ENCODE measurements at regions not wholly inside any gene's neighbourhood (a gene's known extent, or its start where the extent isn't known, plus 50 kb on each side); places are given as distances from the start of the nearest gene placed in this dataset.

DNA sequence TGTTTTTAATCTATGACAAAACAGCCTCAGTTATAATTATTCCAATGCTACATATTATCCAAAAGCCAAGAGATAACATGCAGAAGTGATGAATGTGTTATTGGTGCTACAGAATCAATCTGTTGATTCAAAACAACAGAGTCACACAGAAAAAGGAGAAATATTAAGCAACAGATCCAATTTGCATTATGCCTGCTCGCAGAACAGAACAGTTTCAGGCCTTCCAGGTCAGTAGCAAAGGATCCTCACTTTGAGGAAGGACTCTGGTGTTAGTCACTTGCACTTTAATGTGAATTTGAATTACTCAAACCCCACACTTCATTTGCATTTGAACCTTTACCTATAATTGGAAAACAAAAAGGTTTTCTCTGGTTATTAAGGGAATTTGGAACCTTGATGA lies 198.6 kb upstream of the NT5E start:
- Histone ChIP-seq H3K4me3 (no peak overlapping the region), H3K9me3 (no peaks in the 10 kb centered on the region), H3K36me3 (no peaks in the 10 kb centered on the region), H3K27me3 (no peaks in the 10 kb centered on the region), H3K27ac (no peak overlapping the region), H3K4me1 (ENCODE audit: insufficient read depth) (no peaks in the 10 kb centered on the region)
- intact Hi-C loops (cut with DNase I) = no loop called here
- 54 to 64% (median 59%) methylated on average over 1 of the region's 1 CpG for WGBS, 3 donors
- no peak for TF ChIP-seq EP300 (IDR thresholded peaks at IDR 0.05)
- TF ChIP-seq, protein P1, sequence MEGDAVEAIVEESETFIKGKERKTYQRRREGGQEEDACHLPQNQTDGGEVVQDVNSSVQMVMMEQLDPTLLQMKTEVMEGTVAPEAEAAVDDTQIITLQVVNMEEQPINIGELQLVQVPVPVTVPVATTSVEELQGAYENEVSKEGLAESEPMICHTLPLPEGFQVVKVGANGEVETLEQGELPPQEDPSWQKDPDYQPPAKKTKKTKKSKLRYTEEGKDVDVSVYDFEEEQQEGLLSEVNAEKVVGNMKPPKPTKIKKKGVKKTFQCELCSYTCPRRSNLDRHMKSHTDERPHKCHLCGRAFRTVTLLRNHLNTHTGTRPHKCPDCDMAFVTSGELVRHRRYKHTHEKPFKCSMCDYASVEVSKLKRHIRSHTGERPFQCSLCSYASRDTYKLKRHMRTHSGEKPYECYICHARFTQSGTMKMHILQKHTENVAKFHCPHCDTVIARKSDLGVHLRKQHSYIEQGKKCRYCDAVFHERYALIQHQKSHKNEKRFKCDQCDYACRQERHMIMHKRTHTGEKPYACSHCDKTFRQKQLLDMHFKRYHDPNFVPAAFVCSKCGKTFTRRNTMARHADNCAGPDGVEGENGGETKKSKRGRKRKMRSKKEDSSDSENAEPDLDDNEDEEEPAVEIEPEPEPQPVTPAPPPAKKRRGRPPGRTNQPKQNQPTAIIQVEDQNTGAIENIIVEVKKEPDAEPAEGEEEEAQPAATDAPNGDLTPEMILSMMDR (IDR thresholded peaks at IDR 0.05) = no peak
- no peak for TF ChIP-seq POLR2A (IDR thresholded peaks at IDR 0.05)
- DNase-seq = no peak

DNA sequence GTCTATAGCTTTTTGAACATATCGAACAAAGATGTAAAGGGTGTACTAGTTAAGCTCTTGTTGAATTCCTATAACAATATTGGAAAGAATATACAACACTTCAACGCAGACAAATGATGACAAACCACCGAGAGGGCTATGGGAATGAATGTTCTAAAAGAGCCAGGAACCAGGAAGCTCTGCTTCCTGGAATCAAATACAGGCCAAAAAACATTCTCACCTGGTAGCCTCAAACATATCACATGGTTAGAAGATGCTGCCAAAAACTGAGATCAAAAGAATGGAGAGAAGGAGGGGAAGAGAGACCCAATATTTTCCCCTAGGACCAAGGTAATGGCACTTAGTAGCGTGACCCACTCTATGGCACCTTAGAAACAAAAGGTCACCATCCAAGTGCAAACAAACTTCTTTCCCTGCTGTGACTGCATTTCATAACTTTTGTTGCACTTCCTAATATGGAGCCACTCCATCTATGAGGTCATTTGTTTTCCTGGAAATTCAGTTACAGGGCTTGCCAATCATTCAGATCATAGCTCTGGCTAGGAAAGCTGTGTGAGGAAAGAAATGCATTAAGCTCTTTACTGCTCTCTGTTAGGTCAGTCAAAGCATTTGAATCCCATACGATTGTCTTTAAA lies 199.2 kb upstream of the NT5E start:
- H3K27me3 ChIP-seq = no peaks in the 10 kb centered on the region
- intact Hi-C loops (cut with DNase I) = no loop called here
- no peak for TF ChIP-seq EP300 (IDR thresholded peaks at IDR 0.05)
- TF ChIP-seq, protein P1 (IDR thresholded peaks at IDR 0.05) = no peak
- TF ChIP-seq POLR2A (IDR thresholded peaks at IDR 0.05) = no peak
- DNase-seq = no peak
- H3K4me3 ChIP-seq = no peak overlapping the region
- 77 to 78% (median 77%) methylated on average over 5 of the region's 5 CpGs for WGBS, 3 donors
- no peaks in the 10 kb centered on the region for H3K4me1 ChIP-seq (ENCODE audit: insufficient read depth)
- H3K36me3 ChIP-seq = no peaks in the 10 kb centered on the region
- H3K27ac ChIP-seq = no peak overlapping the region
- H3K9me3 ChIP-seq = no peaks in the 10 kb centered on the region

DNA sequence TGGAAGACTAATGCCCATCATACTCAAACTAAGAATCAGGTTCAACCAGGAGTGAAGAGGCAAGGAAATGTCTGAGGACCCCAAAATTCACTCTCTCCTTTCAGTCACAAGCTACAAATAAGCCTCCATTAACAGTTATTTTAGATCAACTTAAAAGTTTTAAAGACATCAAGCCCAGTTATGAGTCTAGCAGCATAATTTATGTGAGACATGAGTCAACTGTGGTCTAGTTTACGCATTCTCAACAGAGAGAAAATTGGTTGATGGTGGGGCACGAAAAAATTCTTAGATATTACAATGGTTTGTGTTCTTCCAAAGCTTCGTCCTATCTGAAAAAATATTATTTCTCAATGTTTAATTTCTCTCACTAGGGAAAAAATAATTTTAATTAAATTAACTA lies 204.9 kb upstream of the NT5E start:
- H3K4me1 ChIP-seq (ENCODE audit: insufficient read depth) = no peaks in the 10 kb centered on the region
- DNase-seq = no peak
- WGBS, 3 donors = 74 to 87% (median 78%) methylated on average over 3 of the region's 3 CpGs
- no peak overlapping the region for H3K27ac ChIP-seq
- no peaks in the 10 kb centered on the region for H3K27me3 ChIP-seq
- intact Hi-C loops (cut with DNase I) = no loop called here
- no peaks in the 10 kb centered on the region for H3K36me3 ChIP-seq
- no peaks in the 10 kb centered on the region for H3K9me3 ChIP-seq
- TF ChIP-seq EP300 (IDR thresholded peaks at IDR 0.05) (no peak), POLR2A (IDR thresholded peaks at IDR 0.05) (no peak)
- TF ChIP-seq, protein P1 (IDR thresholded peaks at IDR 0.05) = no peak
- no peak overlapping the region for H3K4me3 ChIP-seq

DNA sequence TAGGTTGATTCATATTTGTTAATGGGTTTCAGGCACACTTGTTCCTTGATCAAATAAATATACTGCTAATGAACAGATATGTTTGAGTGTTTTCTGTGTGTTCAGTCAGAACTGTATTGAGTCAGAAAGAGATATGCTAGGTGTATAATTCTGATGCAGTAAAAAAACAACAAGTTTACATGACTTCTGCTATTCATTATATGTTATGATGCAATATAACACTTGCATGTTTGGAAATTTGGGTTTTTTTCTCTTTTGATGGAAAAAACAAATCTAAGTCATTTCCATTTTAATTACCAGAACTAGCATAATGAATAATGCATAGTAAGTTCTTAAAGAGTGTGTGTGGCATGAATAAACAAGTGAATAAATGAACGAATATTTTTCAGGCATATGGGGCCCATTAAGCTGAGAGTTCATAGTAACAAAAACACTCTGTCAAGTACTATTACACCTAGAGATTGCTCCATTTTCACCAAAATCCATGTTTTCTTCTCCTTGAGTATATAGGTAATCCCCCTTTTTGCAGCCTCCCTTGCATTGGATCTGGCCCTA lies 208.3 kb upstream of the NT5E start:
- H3K27ac ChIP-seq = no peak overlapping the region
- WGBS, 3 donors = 74 to 85% (median 77%) methylated on average over 1 of the region's 1 CpG
- no peaks in the 10 kb centered on the region for H3K36me3 ChIP-seq
- TF ChIP-seq POLR2A (IDR thresholded peaks at IDR 0.05) = no peak
- TF ChIP-seq EP300 (IDR thresholded peaks at IDR 0.05) = no peak
- TF ChIP-seq, protein P1 (IDR thresholded peaks at IDR 0.05) = no peak
- intact Hi-C loops (cut with DNase I) = no loop called here
- no peak overlapping the region for H3K4me3 ChIP-seq
- H3K27me3 ChIP-seq = no peaks in the 10 kb centered on the region
- DNase-seq = no peak
- H3K4me1 ChIP-seq (ENCODE audit: insufficient read depth) = no peaks in the 10 kb centered on the region
- H3K9me3 ChIP-seq = no peaks in the 10 kb centered on the region

All from ovary (tissue), 7 donors.